ENCODE measurements at regions not wholly inside any gene's neighbourhood (a gene's known extent, or its start where the extent isn't known, plus 50 kb on each side); places are given as distances from the start of the nearest gene placed in this dataset.

- no peak for DNase-seq
Observed at GRCh38 chr2:222058819-222059445, 239.9 kb downstream of the PAX3 start.

DNA sequence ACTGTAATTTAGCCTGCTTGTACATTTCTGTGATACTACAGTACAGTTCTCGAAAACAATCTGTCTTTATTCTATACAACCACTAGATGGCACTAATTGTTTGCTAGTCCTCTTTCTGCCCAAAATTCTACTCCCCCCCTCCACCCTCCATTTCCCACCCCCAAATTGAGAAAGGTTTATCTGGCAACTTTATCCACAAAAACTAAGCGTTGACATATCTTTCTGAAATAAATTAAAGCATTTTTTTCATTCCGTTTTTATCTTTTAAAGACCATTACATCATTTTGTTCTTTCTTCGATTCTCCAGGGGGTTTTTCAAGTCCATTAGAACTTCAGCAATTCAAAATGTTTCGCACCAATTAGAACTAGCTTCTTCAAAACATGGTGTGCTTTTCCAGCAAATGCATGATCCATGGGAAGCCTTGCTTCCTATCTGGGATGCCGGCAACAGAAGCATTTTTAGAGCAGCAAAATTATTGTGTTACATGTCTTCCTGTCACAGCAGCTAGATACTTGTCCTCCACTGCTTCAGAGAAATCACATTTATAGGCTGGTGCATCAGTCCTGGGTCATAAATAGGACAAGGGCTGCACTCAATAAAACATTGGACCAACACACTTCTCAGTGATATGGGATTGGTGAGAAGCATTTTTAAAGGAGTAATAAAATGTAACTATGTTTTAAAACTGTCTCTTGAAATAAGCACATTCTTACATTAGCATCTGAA is 241.3 kb downstream of the PAX3 start:
- DNase-seq: no peak

DNA sequence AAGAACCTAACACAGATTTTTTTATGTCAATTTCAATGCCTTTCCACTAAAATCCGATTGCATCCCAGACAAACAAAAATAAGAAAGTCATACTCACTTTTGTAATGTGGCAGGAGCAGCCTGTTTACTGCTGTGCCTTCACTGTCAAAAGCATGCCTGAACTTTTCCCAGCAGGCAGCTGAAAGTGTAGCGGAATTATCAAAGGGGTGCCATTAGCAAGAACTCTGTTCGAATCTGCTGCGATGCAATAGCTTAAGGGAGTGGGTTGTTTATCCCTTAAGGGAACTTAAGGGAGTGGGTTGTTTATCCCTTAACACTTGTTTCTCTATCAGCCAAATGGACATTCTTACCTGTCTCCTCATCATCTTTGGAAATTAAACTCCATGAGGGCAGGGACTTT is 243.5 kb downstream of the PAX3 start:
- DNase-seq: no peak

DNA sequence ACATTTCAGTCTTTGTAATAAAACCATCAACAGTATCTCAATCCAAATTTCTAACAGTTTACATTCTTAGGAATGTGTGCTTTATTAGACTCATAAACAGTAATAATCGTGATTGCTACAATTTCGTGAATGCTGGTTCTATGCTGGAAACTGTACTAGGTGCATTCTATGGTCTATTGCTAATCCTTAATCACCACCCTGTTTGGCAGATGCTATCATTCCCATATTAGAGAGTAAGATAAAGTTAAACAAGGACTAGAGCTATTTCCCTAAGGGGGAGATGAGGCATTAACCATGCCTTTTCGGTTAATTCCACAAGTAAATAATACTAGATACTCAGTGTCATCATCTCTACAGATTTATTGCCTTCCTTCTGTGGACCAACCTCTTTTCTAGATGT is 244.0 kb downstream of the PAX3 start:
- DNase-seq: no peak

DNA sequence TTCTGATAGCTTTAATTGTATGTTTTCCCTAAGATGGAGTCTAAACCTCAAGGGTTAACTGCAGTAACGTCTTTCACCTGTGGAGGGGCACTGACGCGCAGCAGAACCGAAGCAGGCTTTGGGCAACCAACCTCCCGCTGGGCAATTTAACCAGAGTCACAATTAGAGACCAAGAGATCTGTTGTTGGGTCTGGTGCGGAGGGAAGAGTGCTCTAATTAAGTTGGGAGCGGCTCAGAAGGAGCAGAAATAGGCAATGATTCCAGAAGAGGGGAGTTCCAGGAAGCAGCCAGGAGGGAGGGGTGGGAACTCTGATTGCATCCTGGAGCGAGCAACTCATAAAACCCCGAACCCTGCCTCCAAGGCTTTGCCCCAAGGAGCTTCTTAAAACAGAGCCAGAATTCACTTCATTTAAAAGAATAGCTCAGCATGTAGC is 245.8 kb downstream of the PAX3 start:
- no peak for DNase-seq

DNA sequence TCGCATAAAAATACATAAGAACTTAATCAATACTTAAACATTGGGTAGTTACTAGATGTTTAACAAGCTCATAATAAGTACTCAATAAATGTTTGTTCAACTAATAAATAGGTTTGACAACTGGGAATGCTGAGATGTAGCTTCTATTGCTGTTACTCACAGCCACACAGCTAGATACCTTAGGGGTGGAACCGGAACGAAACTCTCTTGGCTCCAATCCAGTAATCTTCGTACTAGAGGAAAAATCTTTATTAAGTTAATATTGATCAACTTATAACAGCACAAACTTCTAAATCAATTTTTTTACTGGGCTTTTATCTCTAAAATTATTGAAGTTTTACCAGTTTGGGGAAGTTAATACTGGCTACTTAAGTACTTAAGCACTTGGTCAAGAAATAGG is 247.8 kb downstream of the PAX3 start:
- no peak for DNase-seq

- no peak for DNase-seq
Observed at GRCh38 chr2:222049946-222050345, 248.9 kb downstream of the PAX3 start.

DNA sequence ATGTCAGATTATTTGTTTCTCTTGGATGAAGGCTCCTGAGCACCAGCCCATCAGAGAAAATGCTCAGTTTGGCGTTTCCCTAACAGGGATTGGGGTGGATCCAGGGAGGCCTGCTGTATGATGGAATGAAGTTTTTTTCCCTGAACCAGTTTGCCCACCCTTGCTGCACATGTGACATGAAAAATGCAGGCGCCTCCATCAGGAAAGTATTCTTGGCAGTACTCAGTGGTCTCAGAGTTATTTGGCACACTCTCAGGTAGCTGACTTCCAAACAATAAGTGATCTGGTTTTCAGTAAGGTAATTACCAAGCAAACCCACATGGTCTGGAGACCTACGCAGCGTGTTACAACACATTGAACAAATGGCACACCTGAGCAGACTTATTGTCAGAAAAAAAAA is 254.9 kb downstream of the PAX3 start:
- no peak for DNase-seq

- no peak for DNase-seq
Observed at GRCh38 chr2:222042666-222043065, 256.1 kb downstream of the PAX3 start.

GRCh38 chr2:222040333-222040732 is 258.5 kb downstream of the PAX3 start:
- no peak for DNase-seq

GRCh38 chr2:222039821-222040220 is 259.0 kb downstream of the PAX3 start:
- DNase-seq: no peak

DNA sequence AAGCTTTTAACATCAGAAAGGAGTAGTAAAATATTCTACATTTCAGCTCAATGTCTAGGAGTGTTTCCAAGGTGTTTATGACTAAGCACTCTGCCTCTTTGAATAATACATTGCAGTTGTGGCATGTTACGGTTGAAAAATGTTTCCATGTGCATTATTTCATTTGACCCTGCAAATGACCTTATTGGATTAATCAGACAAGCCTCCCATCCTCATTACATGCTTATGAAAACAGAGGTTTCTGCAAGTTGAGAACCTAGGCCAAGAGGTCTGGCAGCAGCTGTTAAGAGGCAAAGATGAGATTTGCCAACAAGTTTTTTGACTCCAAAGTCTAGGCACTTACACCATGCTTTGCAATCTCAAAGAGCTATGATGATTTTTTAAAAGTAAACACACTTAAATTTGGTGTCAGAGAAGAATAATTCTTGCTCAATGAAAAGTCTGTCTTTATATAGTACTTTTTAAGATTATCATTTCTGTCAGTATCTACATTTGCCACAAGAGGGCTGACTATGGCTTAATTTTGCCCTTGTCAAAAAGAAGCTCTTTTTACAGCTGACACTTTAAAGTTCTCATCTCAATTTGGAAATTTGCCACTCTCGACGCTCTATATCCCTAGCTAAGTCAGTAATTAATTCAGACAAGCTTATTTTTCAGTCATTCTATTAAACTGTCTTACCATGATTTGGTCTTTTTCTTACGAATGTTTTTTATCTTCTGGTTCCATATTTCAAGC is 260.6 kb downstream of the PAX3 start:
- no peak for DNase-seq

DNA sequence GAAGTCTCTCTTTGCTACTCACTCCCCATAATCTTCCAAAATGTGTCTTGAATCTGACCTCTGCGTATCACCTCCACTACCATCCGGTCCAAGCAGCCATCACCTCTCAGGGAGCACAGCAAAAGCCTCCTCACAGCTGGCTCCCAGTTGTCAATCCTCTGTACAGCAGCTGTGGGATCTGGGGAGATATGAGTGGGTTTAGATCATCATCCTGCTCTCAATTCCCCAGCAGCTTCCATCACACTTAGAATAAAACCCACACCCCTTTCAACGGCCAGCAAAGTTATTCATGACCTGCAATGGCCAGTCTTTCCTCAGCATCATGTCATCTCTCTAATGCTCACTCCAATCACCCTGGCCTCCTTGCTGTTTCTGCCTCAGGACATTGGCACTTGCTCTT is 261.6 kb downstream of the PAX3 start:
- DNase-seq: no peak

DNA sequence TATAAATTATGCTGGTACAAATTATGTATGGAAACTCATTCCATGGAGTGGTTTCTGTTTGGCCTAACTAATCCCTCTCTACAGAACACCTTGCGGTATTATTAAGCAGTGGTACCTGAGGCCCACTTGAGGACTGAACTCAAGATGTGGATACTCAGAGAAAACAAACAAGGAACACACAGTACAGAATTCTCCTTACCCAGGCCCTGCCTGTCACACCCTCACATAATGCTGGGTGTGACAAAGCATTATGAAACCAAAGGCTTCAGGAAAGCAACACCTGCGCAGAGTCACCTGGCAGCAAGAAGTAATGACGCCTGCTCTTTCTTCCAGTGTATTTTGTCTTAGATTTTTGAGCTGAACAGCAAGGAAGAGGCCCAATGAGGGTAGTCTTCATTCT is 264.7 kb downstream of the PAX3 start:
- DNase-seq: no peak

- no peak for DNase-seq
Observed at GRCh38 chr2:222033541-222033940, 265.3 kb downstream of the PAX3 start.

DNA sequence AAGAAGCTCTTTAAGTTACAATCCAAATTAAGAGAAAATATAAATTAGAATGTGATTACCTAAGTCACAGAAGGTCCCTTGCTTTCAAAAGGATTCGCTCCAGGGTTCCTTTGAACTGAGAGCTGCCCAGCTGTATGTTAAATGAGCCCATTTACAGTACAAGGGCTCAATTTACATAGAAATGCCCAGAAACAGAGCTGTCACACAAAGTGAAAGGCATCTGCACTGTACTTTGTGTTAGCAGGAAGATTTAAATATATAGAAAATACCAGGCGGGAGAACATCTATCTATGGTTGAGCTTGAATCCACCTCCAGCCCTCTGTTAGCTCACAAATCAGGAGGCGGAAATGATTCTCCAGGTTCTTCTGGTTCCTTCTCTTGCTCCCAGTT is 272.9 kb downstream of the PAX3 start:
- no peak for DNase-seq

GRCh38 chr2:222024932-222025880 is 273.6 kb downstream of the PAX3 start:
- DNase-seq: peak; percentile 15

GRCh38 chr2:222017252-222017850 is 281.4 kb downstream of the PAX3 start:
- no peak for DNase-seq

DNA sequence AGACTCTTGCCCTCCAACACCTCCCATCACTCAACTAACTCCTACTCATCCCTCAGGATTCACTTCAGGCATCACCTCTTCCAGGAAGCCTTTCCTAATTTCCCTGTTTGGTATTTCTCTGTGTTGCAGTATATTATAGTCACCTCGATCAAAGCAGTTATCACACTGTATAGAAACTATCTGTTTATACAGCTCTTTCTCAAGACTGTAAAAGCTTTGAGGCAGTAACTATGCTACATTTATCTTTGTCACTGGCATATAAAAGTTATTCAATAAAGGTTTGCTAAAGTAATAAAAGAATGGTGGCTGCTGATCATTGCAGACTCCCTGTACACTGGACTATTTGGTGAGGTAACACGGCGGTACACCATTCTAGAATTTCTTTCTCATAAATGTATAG is 284.9 kb downstream of the PAX3 start:
- no peak for DNase-seq

- no peak for DNase-seq
Observed at GRCh38 chr2:222000326-222000725, 298.5 kb downstream of the PAX3 start.

DNA sequence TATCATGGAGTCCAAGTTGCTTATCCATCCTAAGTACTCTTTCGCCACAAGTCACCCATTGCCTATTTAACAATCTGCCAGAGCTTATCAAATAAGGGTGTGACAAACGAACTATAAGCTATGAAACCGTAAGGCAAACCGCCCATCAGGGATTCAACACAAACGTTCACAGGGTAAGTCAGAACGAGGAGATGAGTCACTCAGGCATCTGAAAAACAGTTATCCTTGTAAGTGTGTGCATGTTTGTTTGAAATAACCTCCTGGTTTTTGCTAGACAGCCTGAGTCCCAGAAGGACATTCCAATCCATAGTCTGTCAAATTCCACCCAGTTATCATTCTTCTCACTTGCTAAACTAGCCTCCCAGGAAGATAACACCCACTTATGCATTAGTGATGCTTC is 299.1 kb downstream of the PAX3 start:
- no peak for DNase-seq

DNA sequence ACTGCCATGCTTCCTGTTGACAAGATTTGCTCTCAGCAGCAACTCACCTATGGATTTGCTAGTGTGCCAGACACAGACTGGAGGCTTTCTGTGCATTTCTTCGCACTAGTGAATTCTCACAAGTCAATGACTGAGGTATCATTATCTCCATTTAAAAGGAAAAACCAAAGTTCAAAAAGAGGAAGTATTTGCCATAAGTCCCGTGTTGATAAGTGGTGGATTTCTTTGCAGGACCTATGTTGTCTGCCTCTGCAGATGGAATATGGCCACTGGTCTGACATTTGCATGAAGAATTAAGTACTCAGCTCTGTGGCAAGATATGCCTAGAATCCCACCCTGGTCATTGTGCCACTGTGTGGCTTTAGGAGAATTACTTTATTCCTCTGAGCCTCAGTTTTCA is 299.6 kb downstream of the PAX3 start:
- DNase-seq: no peak

DNA sequence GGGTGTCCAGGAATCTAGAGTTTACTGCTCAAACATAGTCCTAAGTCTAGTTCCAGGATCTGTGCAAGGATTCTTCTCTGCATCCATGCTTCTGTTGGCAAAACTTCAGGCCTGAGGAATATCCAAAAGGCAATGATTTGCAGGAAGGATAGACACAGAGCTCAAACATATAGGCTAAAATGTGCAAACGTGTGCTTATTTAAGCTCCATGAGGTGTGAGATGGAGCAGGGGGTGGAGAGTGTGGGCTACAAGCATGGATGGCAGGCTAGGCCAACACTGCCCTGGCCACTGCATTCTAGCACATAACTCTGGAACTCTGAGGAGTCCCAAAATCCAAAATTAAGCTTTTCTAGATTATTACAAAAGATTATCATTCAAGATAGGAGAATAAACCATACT is 301.1 kb downstream of the PAX3 start:
- no peak for DNase-seq

All from NCI-H1092 (cell line).